Liver (tissue), 2 donors: ENCODE measurements at regions not wholly inside any gene's neighbourhood (a gene's known extent, or its start where the extent isn't known, plus 50 kb on each side); places are given as distances from the start of the nearest gene placed in this dataset.
"Not testable (repeated sequence)": the region's sequence is repeated elsewhere in the genome, so short reads cannot be mapped to it uniquely, and the experiment has no call there.

Experiments
- EGR1 ChIP-seq, 2 donors: IDR thresholded peaks; 2 replicates each; pipeline ENCODE4 v1.6.1; 2016 to 2018; ENCODE audit warnings: antibody characterized with exemption in 2 of 2, low read depth in 2 of 2
- GABPA ChIP-seq, 2 donors: IDR thresholded peaks in 1 of 2; conservative IDR thresholded peaks in 1 of 2; 2 replicates each; pipeline ENCODE4 v1.6.1; 2016; ENCODE audit warnings: antibody characterized with exemption in 2 of 2, mild to moderate bottlenecking in 1 of 2, moderate library complexity in 1 of 2
- donor health status: healthy.

- TF ChIP-seq EGR1 (IDR thresholded peaks at IDR 0.05; ENCODE audit: low read depth in 2 of 2); GABPA (IDR thresholded peaks at IDR 0.05 in 1 of 2, conservative IDR thresholded peaks at IDR 0.05 in 1 of 2): not testable (repeated sequence)
Measured at GRCh38 chr3:72064727-72065126, 279.8 kb upstream of the PROK2 start.
